ENCODE measurements at regions not wholly inside any gene's neighbourhood (a gene's known extent, or its start where the extent isn't known, plus 50 kb on each side); places are given as distances from the start of the nearest gene placed in this dataset.

- no peak for DNase-seq (ENCODE audit: low read depth)
These were observed 257.3 kb downstream of the GLI2 start for GRCh38 chr2:120992791-120993555.

GRCh38 chr2:120993661-120994060 is 258.0 kb downstream of the GLI2 start:
- DNase-seq (ENCODE audit: low read depth), result no peak
- no peak overlapping the region for H3K4me3 ChIP-seq (ENCODE audit: low read depth, low read length)

More at GRCh38 chr2:120992791-120993555, 257.3 kb downstream of the GLI2 start:
- H3K4me3 ChIP-seq (ENCODE audit: low read depth, low read length), result no peak overlapping the region

- no peak overlapping the region for H3K4me3 ChIP-seq (ENCODE audit: low read depth, low read length)
- DNase-seq (ENCODE audit: low read depth), result no peak
These were observed 258.8 kb downstream of the GLI2 start for GRCh38 chr2:120994301-120994995.

DNA sequence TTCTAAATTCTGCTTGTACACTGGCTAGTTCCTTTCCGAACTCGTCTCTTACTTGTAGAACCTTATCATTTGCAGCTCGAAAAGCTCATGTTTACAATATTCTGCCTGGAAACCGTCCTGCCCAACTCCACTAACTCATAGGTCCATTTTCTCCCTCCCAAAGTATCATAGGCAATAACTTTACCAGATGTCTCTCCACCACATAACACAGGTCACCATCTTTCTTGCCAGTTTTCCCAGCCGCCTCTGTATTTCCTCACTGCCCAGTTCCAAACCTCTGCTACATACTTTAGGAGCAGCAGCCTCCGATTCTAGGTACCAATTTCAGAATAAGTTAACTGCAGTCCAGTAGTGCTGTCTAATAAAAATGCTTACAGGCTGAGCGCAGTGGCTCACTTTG is 259.5 kb downstream of the GLI2 start:
- H3K4me3 ChIP-seq (ENCODE audit: low read depth, low read length), result no peak overlapping the region
- DNase-seq (ENCODE audit: low read depth), result no peak

DNA sequence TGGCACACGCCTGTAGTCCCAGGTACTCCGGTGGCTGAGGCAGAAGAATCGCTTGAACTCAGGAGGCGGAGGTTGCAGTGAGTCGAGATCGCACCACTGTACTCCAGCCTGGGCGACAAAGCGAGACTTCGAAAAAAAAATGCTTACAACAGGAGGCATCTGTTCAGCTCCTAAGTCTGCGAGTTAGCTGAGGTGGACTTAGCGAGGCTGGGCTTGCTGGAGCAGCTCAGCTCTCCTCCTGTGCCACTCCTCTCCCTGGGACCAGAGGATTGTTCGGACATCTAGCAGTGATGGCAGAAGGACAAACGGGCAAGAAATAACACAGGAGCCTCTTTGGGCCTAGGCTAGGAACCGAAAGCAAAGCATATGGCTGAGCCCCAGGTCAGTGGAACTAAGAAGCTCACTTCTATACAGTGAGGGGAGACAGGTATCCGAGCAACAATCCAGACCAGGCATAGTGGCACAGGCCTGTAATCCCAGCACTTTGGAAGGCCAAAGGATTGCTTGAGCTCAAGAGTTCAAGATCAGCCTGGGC is 260.1 kb downstream of the GLI2 start:
- no peak overlapping the region for H3K4me3 ChIP-seq (ENCODE audit: low read depth, low read length)
- no peak for DNase-seq (ENCODE audit: low read depth)

- H3K4me3 ChIP-seq (ENCODE audit: low read depth, low read length), result no peak overlapping the region
- no peak for DNase-seq (ENCODE audit: low read depth)
These were observed 263.9 kb downstream of the GLI2 start for GRCh38 chr2:120999377-121000097.

- H3K4me3 ChIP-seq (ENCODE audit: low read depth, low read length), result no peak overlapping the region
- DNase-seq (ENCODE audit: low read depth), result no peak
These were observed 265.1 kb downstream of the GLI2 start for GRCh38 chr2:121000804-121001203.

DNA sequence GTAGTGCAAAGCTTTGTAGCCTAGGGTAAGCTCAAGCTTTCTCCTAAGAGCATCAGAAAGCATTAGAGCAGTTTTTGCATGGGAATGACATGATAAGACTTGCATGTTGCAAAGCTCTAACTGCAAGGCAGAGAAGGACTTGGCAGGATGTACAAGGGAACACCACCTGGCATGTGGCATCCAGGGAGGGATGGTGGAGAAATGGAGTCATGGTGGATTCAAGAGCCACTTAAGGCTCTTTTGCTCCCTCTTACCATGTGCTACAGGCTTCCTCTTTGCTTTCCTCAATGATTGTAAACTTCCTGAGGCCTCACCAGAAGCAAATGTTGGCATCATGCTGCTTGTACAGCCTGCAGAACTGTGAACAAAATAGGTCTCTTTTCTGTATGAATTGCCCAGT is 266.0 kb downstream of the GLI2 start:
- no peak for DNase-seq (ENCODE audit: low read depth)

GRCh38 chr2:121002597-121002996 is 266.9 kb downstream of the GLI2 start:
- no peak for DNase-seq (ENCODE audit: low read depth)
- no peak overlapping the region for H3K4me3 ChIP-seq (ENCODE audit: low read depth, low read length)

More for the DNA sequence above, 266.0 kb downstream of the GLI2 start:
- H3K4me3 ChIP-seq (ENCODE audit: low read depth, low read length), result no peak overlapping the region

DNA sequence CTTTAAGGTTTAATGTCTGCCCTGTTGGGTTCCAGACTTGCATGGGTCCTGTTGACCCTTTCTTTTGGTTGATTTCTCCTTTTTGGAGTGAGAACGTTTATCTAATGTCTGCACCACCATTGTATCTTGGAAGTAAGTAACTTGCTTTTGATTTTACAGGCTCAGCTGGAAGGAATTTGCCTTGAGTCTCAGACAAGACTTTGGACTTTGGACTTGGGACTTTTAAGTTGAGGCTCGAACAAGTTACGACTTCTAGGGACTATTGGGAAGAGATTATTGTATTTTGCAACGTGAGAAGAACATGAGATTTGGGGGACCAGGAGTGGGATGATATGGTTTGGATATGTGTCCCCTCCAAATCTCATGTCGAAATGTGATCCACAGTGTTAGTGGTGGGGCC is 267.7 kb downstream of the GLI2 start:
- no peak for DNase-seq (ENCODE audit: low read depth)

GRCh38 chr2:121004359-121004758 is 268.7 kb downstream of the GLI2 start:
- no peak overlapping the region for H3K4me3 ChIP-seq (ENCODE audit: low read depth, low read length)
- no peak for DNase-seq (ENCODE audit: low read depth)

More for the DNA sequence above, 267.7 kb downstream of the GLI2 start:
- no peak overlapping the region for H3K4me3 ChIP-seq (ENCODE audit: low read depth, low read length)

- no peak for DNase-seq (ENCODE audit: low read depth)
- H3K4me3 ChIP-seq (ENCODE audit: low read depth, low read length), result no peak overlapping the region
These were observed 269.3 kb downstream of the GLI2 start for GRCh38 chr2:121004950-121005349.

DNA sequence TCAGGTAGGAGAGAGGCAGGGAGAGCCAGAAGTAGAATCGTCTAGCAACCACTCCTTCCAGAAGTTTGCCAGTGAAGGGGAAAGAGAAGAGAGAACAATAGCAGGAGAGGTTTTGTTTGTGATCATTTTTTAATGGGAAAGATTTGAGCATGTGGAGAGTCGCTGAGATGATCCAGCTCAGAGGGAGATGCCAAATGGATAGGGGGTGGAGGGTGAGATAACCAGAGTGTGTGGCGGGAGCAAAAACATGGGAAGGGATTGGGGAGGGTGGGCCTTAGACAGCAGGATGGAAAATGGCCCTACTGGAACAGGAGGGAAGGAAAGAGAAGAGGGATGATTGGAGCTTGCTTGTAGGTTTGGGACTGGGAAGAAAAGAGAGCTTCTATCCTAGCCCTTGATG is 269.8 kb downstream of the GLI2 start:
- DNase-seq (ENCODE audit: low read depth), result no peak
- no peak overlapping the region for H3K4me3 ChIP-seq (ENCODE audit: low read depth, low read length)

GRCh38 chr2:121006743-121007489 is 271.2 kb downstream of the GLI2 start:
- no peak for DNase-seq (ENCODE audit: low read depth)
- H3K4me3 ChIP-seq (ENCODE audit: low read depth, low read length), result no peak overlapping the region

DNA sequence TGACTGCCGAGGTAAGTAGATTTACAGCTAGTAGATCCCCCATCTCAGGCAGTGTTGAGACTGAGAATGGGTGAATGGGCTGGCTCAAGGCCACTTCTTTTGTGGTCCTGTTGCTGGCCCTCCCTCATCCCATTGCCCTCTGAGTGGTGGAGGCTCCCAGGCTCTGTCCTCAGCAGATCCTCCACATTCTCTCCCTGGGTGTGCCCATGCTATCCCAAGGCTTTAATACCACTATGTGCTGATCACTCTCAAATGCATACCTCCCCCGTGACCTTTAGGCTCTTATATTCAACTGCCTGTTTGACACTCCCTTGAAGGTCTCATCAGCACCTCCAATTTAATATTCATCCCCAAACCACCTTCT is 271.8 kb downstream of the GLI2 start:
- DNase-seq (ENCODE audit: low read depth), result no peak
- H3K4me3 ChIP-seq (ENCODE audit: low read depth, low read length), result no peak overlapping the region

- DNase-seq (ENCODE audit: low read depth), result no peak
- no peak overlapping the region for H3K4me3 ChIP-seq (ENCODE audit: low read depth, low read length)
These were observed 273.3 kb downstream of the GLI2 start for GRCh38 chr2:121008975-121009374.

- H3K4me3 ChIP-seq (ENCODE audit: low read depth, low read length), result no peak overlapping the region
- no peak for DNase-seq (ENCODE audit: low read depth)
These were observed 274.0 kb downstream of the TFCP2L1 start for GRCh38 chr2:121010998-121011397.

- DNase-seq (ENCODE audit: low read depth), result no peak
These were observed 270.1 kb downstream of the TFCP2L1 start for GRCh38 chr2:121014876-121015275.

GRCh38 chr2:121015971-121016485 is 269.0 kb downstream of the TFCP2L1 start:
- no peak overlapping the region for H3K4me3 ChIP-seq (ENCODE audit: low read depth, low read length)
- DNase-seq (ENCODE audit: low read depth), result no peak

More at GRCh38 chr2:121014876-121015275, 270.1 kb downstream of the TFCP2L1 start:
- H3K4me3 ChIP-seq (ENCODE audit: low read depth, low read length), result no peak overlapping the region

Data from skeletal muscle cell (primary cell).